ENCODE measurements at regions not wholly inside any gene's neighbourhood (a gene's known extent, or its start where the extent isn't known, plus 50 kb on each side); places are given as distances from the start of the nearest gene placed in this dataset.

- no peak for TF ChIP-seq CTCF (IDR thresholded peaks at IDR 0.05; ENCODE audit: extremely low read depth, low read depth, low read length)
Observed at GRCh38 chr1:194940336-194941030, 1667.8 kb downstream of the KCNT2 start.

GRCh38 chr1:194935864-194936263 is 1672.4 kb downstream of the KCNT2 start:
- H3K27ac ChIP-seq (ENCODE audit: low read depth, low read length): no peak overlapping the region
- no peaks in the 10 kb centered on the region for H3K4me1 ChIP-seq (ENCODE audit: insufficient read depth, low read length)
- no peak overlapping the region for H3K4me3 ChIP-seq (ENCODE audit: insufficient read depth, low read length)
- H3K36me3 ChIP-seq (ENCODE audit: insufficient read depth, low read length): no peaks in the 10 kb centered on the region
- peaks cover 3% of the 10 kb centered on the region for H3K9me3 ChIP-seq (ENCODE audit: low read depth, low read length)
- no peak for TF ChIP-seq CTCF (IDR thresholded peaks at IDR 0.05; ENCODE audit: extremely low read depth, low read depth, low read length)
- no peak overlapping the region for H2AFZ ChIP-seq (ENCODE audit: low read length)
- no peak for DNase-seq (ENCODE audit: insufficient read length, low spot score, missing footprints)
- H4K20me1 ChIP-seq (ENCODE audit: insufficient read depth, low read length): no peaks in the 10 kb centered on the region
- H3K27me3 ChIP-seq (ENCODE audit: insufficient read depth, low read length): no peaks in the 10 kb centered on the region
- no peak overlapping the region for H3K4me2 ChIP-seq (ENCODE audit: insufficient read depth, low read length)
- H3K79me2 ChIP-seq (ENCODE audit: insufficient read depth, low read length): no peaks in the 10 kb centered on the region

More at GRCh38 chr1:194940336-194941030, 1667.8 kb downstream of the KCNT2 start:
- no peaks in the 10 kb centered on the region for H3K27me3 ChIP-seq (ENCODE audit: insufficient read depth, low read length)
- H3K4me2 ChIP-seq (ENCODE audit: insufficient read depth, low read length): no peak overlapping the region
- peaks cover 3% of the 10 kb centered on the region for H3K9me3 ChIP-seq (ENCODE audit: low read depth, low read length)
- H3K4me3 ChIP-seq (ENCODE audit: insufficient read depth, low read length): no peak overlapping the region
- H4K20me1 ChIP-seq (ENCODE audit: insufficient read depth, low read length): no peaks in the 10 kb centered on the region
- no peaks in the 10 kb centered on the region for H3K4me1 ChIP-seq (ENCODE audit: insufficient read depth, low read length)
- no peak overlapping the region for H2AFZ ChIP-seq (ENCODE audit: low read length)
- no peak overlapping the region for H3K27ac ChIP-seq (ENCODE audit: low read depth, low read length)
- H3K79me2 ChIP-seq (ENCODE audit: insufficient read depth, low read length): no peaks in the 10 kb centered on the region
- no peaks in the 10 kb centered on the region for H3K36me3 ChIP-seq (ENCODE audit: insufficient read depth, low read length)
- no peak for DNase-seq (ENCODE audit: insufficient read length, low spot score, missing footprints)

GRCh38 chr1:194931166-194931565 is 1677.1 kb downstream of the KCNT2 start:
- Histone ChIP-seq H3K27me3 (ENCODE audit: insufficient read depth, low read length) (no peaks in the 10 kb centered on the region), H3K4me3 (ENCODE audit: insufficient read depth, low read length) (no peak overlapping the region), H3K27ac (ENCODE audit: low read depth, low read length) (no peak overlapping the region), H3K79me2 (ENCODE audit: insufficient read depth, low read length) (no peaks in the 10 kb centered on the region), H3K36me3 (ENCODE audit: insufficient read depth, low read length) (no peaks in the 10 kb centered on the region), H3K9me3 (ENCODE audit: low read depth, low read length) (peaks cover 6% of the 10 kb centered on the region), H3K4me2 (ENCODE audit: insufficient read depth, low read length) (no peak overlapping the region), H3K4me1 (ENCODE audit: insufficient read depth, low read length) (no peaks in the 10 kb centered on the region), H2AFZ (ENCODE audit: low read length) (no peak overlapping the region), H4K20me1 (ENCODE audit: insufficient read depth, low read length) (no peaks in the 10 kb centered on the region)
- no peak for TF ChIP-seq CTCF (IDR thresholded peaks at IDR 0.05; ENCODE audit: extremely low read depth, low read depth, low read length)
- DNase-seq (ENCODE audit: insufficient read length, low spot score, missing footprints): no peak

- Histone ChIP-seq H3K79me2 (ENCODE audit: insufficient read depth, low read length) (no peaks in the 10 kb centered on the region), H3K9me3 (ENCODE audit: low read depth, low read length) (peaks cover 3% of the 10 kb centered on the region), H4K20me1 (ENCODE audit: insufficient read depth, low read length) (no peaks in the 10 kb centered on the region), H3K27me3 (ENCODE audit: insufficient read depth, low read length) (no peaks in the 10 kb centered on the region), H3K27ac (ENCODE audit: low read depth, low read length) (no peak overlapping the region), H3K4me1 (ENCODE audit: insufficient read depth, low read length) (no peaks in the 10 kb centered on the region), H2AFZ (ENCODE audit: low read length) (no peak overlapping the region), H3K36me3 (ENCODE audit: insufficient read depth, low read length) (no peaks in the 10 kb centered on the region), H3K4me3 (ENCODE audit: insufficient read depth, low read length) (no peak overlapping the region), H3K4me2 (ENCODE audit: insufficient read depth, low read length) (no peak overlapping the region)
- no peak for TF ChIP-seq CTCF (IDR thresholded peaks at IDR 0.05; ENCODE audit: extremely low read depth, low read depth, low read length)
- no peak for DNase-seq (ENCODE audit: insufficient read length, low spot score, missing footprints)
Observed at GRCh38 chr1:194930132-194930531, 1678.1 kb downstream of the KCNT2 start.

Data from osteoblast (primary cell).